B cell (primary cell): ENCODE measurements at regions not wholly inside any gene's neighbourhood (a gene's known extent, or its start where the extent isn't known, plus 50 kb on each side); places are given as distances from the start of the nearest gene placed in this dataset.

Source experiments
- ATAC-seq: fragments of 200-7000 bp; cut with Tn5 transposase; one replicate; pipeline ENCODE4 v1.10.0; 2021; ENCODE audit warnings: low read depth, mild to moderate bottlenecking, moderate number of reproducible peaks, moderate library complexity
- CTCF ChIA-PET: fragments of 350-600 bp; sonication (Branson Sonifier 250); formaldehyde crosslinking; loops from one replicate; lab custom pipeline; 2021; ENCODE audit warnings: antibody characterized with exemption, inconsistent platforms; lab: Charles Lee
- POLR2A ChIA-PET: fragments of 350-600 bp; sonication (Branson Sonifier 250); formaldehyde crosslinking; loops from one replicate; lab custom pipeline; 2021; ENCODE audit warnings: antibody characterized with exemption; lab: Charles Lee
- DNase-seq: peaks from one replicate; pipeline ENCODE4 v3.0.0; 2013
- H2AFZ ChIP-seq: 2 replicates; pipeline ENCODE4 v1.6.1; 2012; ENCODE audit warnings: mild to moderate bottlenecking, low read depth, low read length; ENCODE audit not compliant: insufficient read depth, poor library complexity, severe bottlenecking
- H3K27ac ChIP-seq, 2 donors: 1 replicate in 1 of 2; 2 replicates in 1 of 2; pipeline ENCODE4 v1.5.1; 2012 to 2013; ENCODE audit warnings: low read length in 2 of 2, mild to moderate bottlenecking in 2 of 2, moderate library complexity in 1 of 2
- H3K27me3 ChIP-seq, 4 experiments: fragments of 200-600 bp in 1 of 4; sonication (generic) in 1 of 4; replicated peaks in 1 of 4; 1 replicate in 2 of 4; 2 replicates in 2 of 4; pipeline versions ENCODE4 v1.6.1 to v1.7.0; 2013 to 2016; ENCODE audit warnings: low read length in 3 of 4, mild to moderate bottlenecking in 2 of 4, mixed read lengths in 1 of 4, moderate library complexity in 1 of 4; ENCODE audit not compliant: insufficient read depth in 4 of 4, control insufficient read depth in 3 of 4; ENCODE audit errors: control extremely low read depth in 1 of 4
- H3K36me3 ChIP-seq, 2 experiments: replicated peaks in 1 of 2; 1 replicate in 1 of 2; 2 replicates in 1 of 2; pipeline versions ENCODE4 v1.6.1 to v1.7.1; 2013; ENCODE audit warnings: low read length in 1 of 2; ENCODE audit not compliant: insufficient read depth in 2 of 2, control insufficient read depth in 1 of 2; ENCODE audit errors: control extremely low read depth in 1 of 2, extremely low read depth in 1 of 2
- H3K4me1 ChIP-seq, 2 donors: fragments of 200-600 bp in 1 of 2; sonication (generic) in 1 of 2; 1 replicate in 1 of 2; 2 replicates in 1 of 2; pipeline versions ENCODE4 v1.5.1 to v1.6.1; 2013 to 2017; ENCODE audit warnings: low read length in 2 of 2; ENCODE audit not compliant: control insufficient read depth in 2 of 2, insufficient read depth in 2 of 2
- H3K4me2 ChIP-seq: replicated peaks from 2 replicates; pipeline ENCODE3; 2012; ENCODE audit warnings: mild to moderate bottlenecking, low read depth, low read length; ENCODE audit not compliant: poor library complexity, severe bottlenecking
- H3K4me3 ChIP-seq, 5 experiments: fragments of 200-600 bp in 1 of 5; sonication (generic) in 1 of 5; 1 replicate in 3 of 5; 2 replicates in 2 of 5; pipeline versions ENCODE4 v1.5.1 to v1.7.0; 2011 to 2016; ENCODE audit warnings: low read length in 4 of 5, mild to moderate bottlenecking in 4 of 5, low read depth in 2 of 5, control low read depth in 1 of 5, moderate library complexity in 1 of 5; ENCODE audit not compliant: insufficient read depth in 1 of 5; ENCODE audit errors: control extremely low read depth in 1 of 5, extremely low read depth in 1 of 5
- H3K79me2 ChIP-seq: fragments of 200-600 bp; sonication (generic); one replicate; pipeline ENCODE4 v1.6.0; 2016; ENCODE audit warnings: low read length; ENCODE audit not compliant: control insufficient read depth, insufficient read depth
- H3K9ac ChIP-seq: fragments of 200-600 bp; sonication (generic); 2 replicates; pipeline ENCODE4 v1.6.1; 2017; ENCODE audit warnings: mild to moderate bottlenecking, low read length, moderate library complexity
- H3K9me3 ChIP-seq, 3 donors: one replicate each; pipeline versions ENCODE4 v1.6.1 to v1.7.1; 2013; ENCODE audit warnings: low read length in 2 of 3; ENCODE audit not compliant: control insufficient read depth in 2 of 3, insufficient read depth in 1 of 3; ENCODE audit errors: control extremely low read depth in 1 of 3
- H4K20me1 ChIP-seq: 2 replicates; pipeline ENCODE4 v1.6.0; 2012; ENCODE audit warnings: mild to moderate bottlenecking, low read length; ENCODE audit not compliant: insufficient read depth, control insufficient read depth, poor library complexity, severe bottlenecking
- H3K27ac Mint-ChIP-seq: one replicate; pipeline ENCODE4 v1.8.0; 2021; ENCODE audit warnings: mixed read lengths
- H3K27me3 Mint-ChIP-seq: one replicate; pipeline ENCODE4 v1.8.0; 2021; ENCODE audit warnings: mixed read lengths
- H3K4me1 Mint-ChIP-seq: one replicate; pipeline ENCODE4 v1.8.0; 2021; ENCODE audit warnings: mixed read lengths
- H3K4me3 Mint-ChIP-seq: one replicate; pipeline ENCODE4 v1.8.0; 2021; ENCODE audit warnings: mixed read lengths
- H3K9me3 Mint-ChIP-seq: one replicate; pipeline ENCODE4 v1.8.0; 2022; ENCODE audit warnings: mixed read lengths; ENCODE audit not compliant: insufficient read depth
- CTCF ChIP-seq: fragments of 200-600 bp; IDR thresholded peaks from one replicate; pipeline ENCODE4 v1.8.0; 2022; ENCODE audit warnings: antibody characterized with exemption, mild to moderate bottlenecking
- EZH2 ChIP-seq: IDR thresholded peaks from 2 replicates; pipeline ENCODE4 v1.6.1; 2012; ENCODE audit warnings: borderline replicate concordance, low read depth, mild to moderate bottlenecking, moderate library complexity, low read length; ENCODE audit not compliant: insufficient read depth, poor library complexity, severe bottlenecking
- WGBS: methylation state at CpG from one replicate; pipeline ENCODE4 v1.1.5; 2013; ENCODE audit warnings: missing lambda C conversion rate; ENCODE audit not compliant: insufficient coverage; 5-methylcytosine and 5-hydroxymethylcytosine counted together
- intact Hi-C: fragments of 100-400 bp; cut with micrococcal nuclease; formaldehyde crosslinking; loops from one replicate; pipeline ENCODE4 v1.10.0; 2022

- WGBS, result 80% methylated on average over 1 of the region's 1 CpG
- H3K27me3 ChIP-seq, result no peaks in the 10 kb centered on the region
- no peaks in the 10 kb centered on the region for H3K4me1 Mint-ChIP-seq
- DNase-seq (no peak), ATAC-seq (no peak)
- H3K27ac ChIP-seq, result no peak overlapping the region
- ChIA-PET POLR2A (no interaction called here), CTCF (no interaction called here)
- no peaks in the 10 kb centered on the region for H3K4me1 ChIP-seq
- H3K79me2 ChIP-seq, result no peaks in the 10 kb centered on the region
- no peak overlapping the region for H3K9ac ChIP-seq
- no peaks in the 10 kb centered on the region for H3K36me3 ChIP-seq
- no peak overlapping the region for H3K4me3 Mint-ChIP-seq
- no peaks in the 10 kb centered on the region for H3K9me3 ChIP-seq
- H3K27me3 Mint-ChIP-seq, result no peaks in the 10 kb centered on the region
- intact Hi-C loops, result no loop called here
- H4K20me1 ChIP-seq, result no peaks in the 10 kb centered on the region
- no peak overlapping the region for H3K27ac Mint-ChIP-seq
- TF ChIP-seq EZH2 (no peak), CTCF (no peak)
- no peak overlapping the region for H3K4me3 ChIP-seq
- H3K4me2 ChIP-seq, result no peak overlapping the region
- H2AFZ ChIP-seq, result no peak overlapping the region
- no peaks in the 10 kb centered on the region for H3K9me3 Mint-ChIP-seq
These were observed 207.5 kb downstream of the LRRC70 start for GRCh38 chr5:62786099-62786498.

DNA sequence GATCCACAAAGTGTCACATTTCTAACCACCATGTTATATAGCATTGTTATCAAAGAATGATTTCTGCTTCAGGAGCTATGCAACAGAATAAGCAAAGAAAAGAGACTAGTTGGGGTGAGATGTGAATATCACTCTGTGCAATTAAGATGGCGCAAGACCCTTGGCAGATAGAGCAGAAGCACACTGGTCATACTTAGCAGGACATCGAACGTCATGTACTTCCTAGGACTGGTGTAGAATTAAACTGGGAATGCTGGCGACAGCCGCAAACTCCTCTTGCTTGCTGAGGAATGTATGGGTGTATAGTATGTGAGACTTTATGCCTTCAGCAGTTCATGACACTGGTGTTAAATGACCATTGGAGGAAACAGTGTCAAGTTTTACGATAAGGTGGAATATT lies 207.0 kb downstream of the LRRC70 start:
- Histone ChIP-seq H3K79me2 (no peaks in the 10 kb centered on the region), H3K27me3 (no peaks in the 10 kb centered on the region), H3K4me3 (no peak overlapping the region), H3K4me1 (no peaks in the 10 kb centered on the region), H2AFZ (no peak overlapping the region), H3K9ac (no peak overlapping the region), H3K27ac (no peak overlapping the region), H3K9me3 (no peaks in the 10 kb centered on the region), H4K20me1 (no peaks in the 10 kb centered on the region), H3K36me3 (no peaks in the 10 kb centered on the region), H3K4me2 (no peak overlapping the region)
- 93% methylated on average over 5 of the region's 6 CpGs for WGBS
- POLR2A ChIA-PET, result no interaction called here
- Mint-ChIP-seq H3K4me3 (no peak overlapping the region), H3K4me1 (no peaks in the 10 kb centered on the region), H3K27ac (no peak overlapping the region), H3K27me3 (no peaks in the 10 kb centered on the region), H3K9me3 (no peaks in the 10 kb centered on the region)
- ATAC-seq (no peak), DNase-seq (no peak)
- CTCF ChIA-PET, result no interaction called here
- TF ChIP-seq EZH2 (no peak), CTCF (no peak)
- intact Hi-C loops, result no loop called here
